ENCODE measurements at regions not wholly inside any gene's neighbourhood (a gene's known extent, or its start where the extent isn't known, plus 50 kb on each side); places are given as distances from the start of the nearest gene placed in this dataset.

DNA sequence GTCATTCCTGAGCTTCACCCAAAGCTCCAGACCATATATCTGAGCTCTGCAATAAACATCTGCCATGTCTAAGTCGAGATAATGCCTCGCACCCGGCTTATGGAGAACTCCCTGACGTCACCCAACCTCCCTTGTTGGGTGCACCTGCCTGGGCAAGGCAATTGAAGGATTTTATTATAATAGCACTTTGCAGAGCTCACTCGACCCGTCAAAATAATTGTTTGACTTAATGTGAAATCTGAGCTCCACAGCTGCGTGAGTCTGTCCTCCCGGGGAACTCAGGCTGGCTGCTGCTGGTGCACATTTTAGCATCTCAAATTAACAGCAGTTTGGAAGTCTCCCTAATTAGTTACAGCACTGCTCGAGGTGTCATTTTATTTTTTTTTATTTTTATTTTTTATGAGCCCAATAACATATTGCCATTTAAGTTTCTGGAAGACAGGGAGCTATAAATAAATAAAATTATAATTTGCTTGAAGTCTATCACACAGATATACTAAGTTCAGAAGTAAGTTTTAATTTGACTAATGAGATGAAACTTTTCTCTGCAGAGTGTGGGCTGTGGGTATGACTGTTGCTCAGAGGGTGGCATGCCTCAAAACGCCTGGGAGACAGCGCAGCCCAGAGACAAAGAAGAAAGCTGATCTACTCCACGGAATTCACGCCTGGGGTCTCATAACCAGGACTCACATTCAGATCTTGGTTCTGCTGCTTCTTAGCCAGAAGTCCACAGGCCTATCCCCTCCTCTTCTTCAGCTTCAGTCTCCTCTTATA is 401.4 kb upstream of the C16orf82 start:
- Histone ChIP-seq H3K36me3 (ENCODE audit: control insufficient read depth in 1 of 2, insufficient read depth in 2 of 2, low read length in 2 of 2) (no peaks in the 10 kb centered on the region), H3K79me2 (ENCODE audit: insufficient read depth, low read length) (no peaks in the 10 kb centered on the region), H3K27ac (ENCODE audit: low read depth, low read length) (no peak overlapping the region), H3K4me3 (replicated peaks in 1 of 2; ENCODE audit: low read depth in 1 of 2, low read length in 2 of 2) (no peak overlapping the region), H3K9me2 (ENCODE audit: insufficient read depth) (no peaks in the 10 kb centered on the region), H3K27me3 (ENCODE audit: insufficient read depth, low read length) (no peaks in the 10 kb centered on the region), H3K9me3 (ENCODE audit: control insufficient read depth in 1 of 2, insufficient read depth in 1 of 2, low read depth in 1 of 2, low read length in 2 of 2) (no peaks in the 10 kb centered on the region), H2AFZ (ENCODE audit: low read depth, low read length, poor library complexity, severe bottlenecking) (no peak overlapping the region), H3K4me1 (ENCODE audit: control insufficient read depth in 1 of 2, insufficient read depth in 2 of 2, low read length in 2 of 2) (no peaks in the 10 kb centered on the region), H3K4me2 (ENCODE audit: low read length) (no peak overlapping the region), H3K9ac (ENCODE audit: low read length) (no peak overlapping the region), H4K20me1 (ENCODE audit: insufficient read depth) (no peaks in the 10 kb centered on the region)
- RAD21 ChIA-PET (ENCODE audit: low non-redundant PET in 1 of 2, low total read pairs in 2 of 2, uncharacterized antibody in 2 of 2, unreplicated experiment in 2 of 2), result no interaction called here
- intact Hi-C loops (cut with micrococcal nuclease), result no loop called here
- TF ChIP-seq JUND (IDR thresholded peaks at IDR 0.05), result no peak
- TF ChIP-seq EZH2 (IDR thresholded peaks at IDR 0.05), result no peak
- TF ChIP-seq SP1 (IDR thresholded peaks at IDR 0.05; ENCODE audit: low read depth), result no peak
- no peak for TF ChIP-seq POLR2A (IDR thresholded peaks at IDR 0.05; ENCODE audit: borderline replicate concordance, extremely low read depth, insufficient read depth, insufficient read length)
- no peak for TF ChIP-seq CEBPB (IDR thresholded peaks at IDR 0.05; ENCODE audit: low read depth)
- no peak for TF ChIP-seq RAD21 (IDR thresholded peaks at IDR 0.05; ENCODE audit: low read depth)
- TF ChIP-seq POLR2AphosphoS5 (IDR thresholded peaks at IDR 0.05; ENCODE audit: low read depth, low read length), result no peak
- no peak for TF ChIP-seq EGR1 (IDR thresholded peaks at IDR 0.05; ENCODE audit: low read depth)
- TF ChIP-seq, protein P1, sequence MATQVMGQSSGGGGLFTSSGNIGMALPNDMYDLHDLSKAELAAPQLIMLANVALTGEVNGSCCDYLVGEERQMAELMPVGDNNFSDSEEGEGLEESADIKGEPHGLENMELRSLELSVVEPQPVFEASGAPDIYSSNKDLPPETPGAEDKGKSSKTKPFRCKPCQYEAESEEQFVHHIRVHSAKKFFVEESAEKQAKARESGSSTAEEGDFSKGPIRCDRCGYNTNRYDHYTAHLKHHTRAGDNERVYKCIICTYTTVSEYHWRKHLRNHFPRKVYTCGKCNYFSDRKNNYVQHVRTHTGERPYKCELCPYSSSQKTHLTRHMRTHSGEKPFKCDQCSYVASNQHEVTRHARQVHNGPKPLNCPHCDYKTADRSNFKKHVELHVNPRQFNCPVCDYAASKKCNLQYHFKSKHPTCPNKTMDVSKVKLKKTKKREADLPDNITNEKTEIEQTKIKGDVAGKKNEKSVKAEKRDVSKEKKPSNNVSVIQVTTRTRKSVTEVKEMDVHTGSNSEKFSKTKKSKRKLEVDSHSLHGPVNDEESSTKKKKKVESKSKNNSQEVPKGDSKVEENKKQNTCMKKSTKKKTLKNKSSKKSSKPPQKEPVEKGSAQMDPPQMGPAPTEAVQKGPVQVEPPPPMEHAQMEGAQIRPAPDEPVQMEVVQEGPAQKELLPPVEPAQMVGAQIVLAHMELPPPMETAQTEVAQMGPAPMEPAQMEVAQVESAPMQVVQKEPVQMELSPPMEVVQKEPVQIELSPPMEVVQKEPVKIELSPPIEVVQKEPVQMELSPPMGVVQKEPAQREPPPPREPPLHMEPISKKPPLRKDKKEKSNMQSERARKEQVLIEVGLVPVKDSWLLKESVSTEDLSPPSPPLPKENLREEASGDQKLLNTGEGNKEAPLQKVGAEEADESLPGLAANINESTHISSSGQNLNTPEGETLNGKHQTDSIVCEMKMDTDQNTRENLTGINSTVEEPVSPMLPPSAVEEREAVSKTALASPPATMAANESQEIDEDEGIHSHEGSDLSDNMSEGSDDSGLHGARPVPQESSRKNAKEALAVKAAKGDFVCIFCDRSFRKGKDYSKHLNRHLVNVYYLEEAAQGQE (IDR thresholded peaks at IDR 0.05; ENCODE audit: low read depth), result no peak
- ATAC-seq (no peak), DNase-seq (ENCODE audit: low read depth, low spot score) (no peak)
- CTCF ChIA-PET, result no interaction called here
- BruUV-seq (replicated peaks), result no TSS peak
- POLR2A ChIA-PET, result no interaction called here
